Esophagus muscularis mucosa (tissue), 3 donors: ENCODE measurements at regions not wholly inside any gene's neighbourhood (a gene's known extent, or its start where the extent isn't known, plus 50 kb on each side); places are given as distances from the start of the nearest gene placed in this dataset.

ENCODE experiments used
- CTCF ChIP-seq, 3 experiments: fragments of 200-600 bp in 2 of 3; fragments of 450-650 bp in 1 of 3; sonication (generic) in 2 of 3; IDR thresholded peaks; one replicate each; pipeline ENCODE4 v1.5.1; 2017 to 2019; ENCODE audit warnings: antibody characterized with exemption in 3 of 3, mild to moderate bottlenecking in 2 of 3, moderate library complexity in 1 of 3
- POLR2A ChIP-seq: fragments of 450-650 bp; IDR thresholded peaks from one replicate; pipeline ENCODE4 v1.6.1; 2017; ENCODE audit warnings: antibody characterized with exemption, moderate library complexity, mild to moderate bottlenecking, low read depth
- POLR2AphosphoS5 ChIP-seq, 2 donors: sonication (generic); formaldehyde crosslinking; IDR thresholded peaks; one replicate each; pipeline ENCODE4 v1.6.1; 2017; ENCODE audit warnings: antibody characterized with exemption in 2 of 2

- TF ChIP-seq CTCF (IDR thresholded peaks at IDR 0.05) (no peak), POLR2A (no peak), POLR2AphosphoS5 (IDR thresholded peaks at IDR 0.05) (no peak)
Observed at GRCh38 chr11:107259811-107260221, 197.8 kb downstream of the CWF19L2 start.
